Upper lobe of left lung (tissue), 6 donors: ENCODE measurements at regions not wholly inside any gene's neighbourhood (a gene's known extent, or its start where the extent isn't known, plus 50 kb on each side); places are given as distances from the start of the nearest gene placed in this dataset.

Experiments used
- ATAC-seq, 2 donors: fragments of 200-7000 bp; cut with Tn5 transposase; one replicate each; pipeline ENCODE4 v1.9.1; 2022; ENCODE audit warnings: mild to moderate bottlenecking in 2 of 2, moderate library complexity in 2 of 2; ENCODE audit not compliant: low FRiP score in 2 of 2
- DNase-seq, 2 donors: peaks; one replicate each; pipeline ENCODE4 v3.0.0-alpha.2; 2019 to 2020
- H3K27ac ChIP-seq, 4 donors: fragments of 200-600 bp; sonication (generic); one replicate each; pipeline ENCODE4 v1.5.1; 2016 to 2019
- H3K27me3 ChIP-seq, 4 donors: fragments of 200-600 bp; sonication (generic); one replicate each; pipeline ENCODE4 v1.5.1; 2017 to 2019
- H3K36me3 ChIP-seq, 4 donors: fragments of 200-600 bp; sonication (generic); one replicate each; pipeline ENCODE4 v1.5.1; 2016 to 2019
- H3K4me1 ChIP-seq, 4 donors: fragments of 200-600 bp; sonication (generic); one replicate each; pipeline ENCODE4 v1.5.1; 2018 to 2019
- H3K4me3 ChIP-seq, 4 donors: fragments of 200-600 bp; sonication (generic); one replicate each; pipeline ENCODE4 v1.5.1; 2017 to 2019; ENCODE audit warnings: mild to moderate bottlenecking in 2 of 4, moderate library complexity in 1 of 4
- H3K9me3 ChIP-seq, 4 donors: fragments of 200-600 bp; sonication (generic); one replicate each; pipeline ENCODE4 v1.5.1; 2018 to 2019
- CTCF ChIP-seq, 6 experiments: fragments of 450-650 bp in 4 of 6; fragments of 200-600 bp in 2 of 6; sonication (generic) in 2 of 6; IDR thresholded peaks; one replicate each; pipeline ENCODE4 v1.5.1; 2016 to 2019; ENCODE audit warnings: antibody characterized with exemption in 6 of 6
- EP300 ChIP-seq, 4 donors: sonication (generic); formaldehyde crosslinking; IDR thresholded peaks; one replicate each; pipeline ENCODE4 v1.5.1; 2017; ENCODE audit warnings: antibody characterized with exemption in 4 of 4, control low read depth in 2 of 4
- POLR2A ChIP-seq, 4 donors: fragments of 450-650 bp; IDR thresholded peaks; one replicate each; pipeline ENCODE4 v1.5.1; 2016 to 2017; ENCODE audit warnings: antibody characterized with exemption in 4 of 4, mild to moderate bottlenecking in 2 of 4
- POLR2AphosphoS5 ChIP-seq, 2 donors: sonication (generic); formaldehyde crosslinking; IDR thresholded peaks; one replicate each; pipeline ENCODE4 v1.5.1; 2017; ENCODE audit warnings: antibody characterized with exemption in 2 of 2
- WGBS, 2 donors: methylation state at CpG; one replicate each; pipeline ENCODE4 v1.1.5; 2017 to 2018; 5-methylcytosine and 5-hydroxymethylcytosine counted together
- donor health status: DM: no; HTN: no; CAD: no; lungs with moderate emphysema.
- donor health status: DM: no; HTN: yes; CAD: no; lungs with severe emphysema.

GRCh38 chr5:67291671-67292070 is 95.1 kb upstream of the CD180 start:
- peaks cover 0 to 20% (median 13%) of the 10 kb centered on the region in 4 donors for H3K4me1 ChIP-seq
- DNase-seq, result no peak
- no peak overlapping the region for H3K27ac ChIP-seq
- no peak for TF ChIP-seq CTCF (IDR thresholded peaks at IDR 0.05)
- TF ChIP-seq POLR2A (IDR thresholded peaks at IDR 0.05), result no peak
- TF ChIP-seq POLR2AphosphoS5 (IDR thresholded peaks at IDR 0.05), result no peak
- TF ChIP-seq EP300 (IDR thresholded peaks at IDR 0.05), result no peak
- no peak overlapping the region for H3K4me3 ChIP-seq
- no peak for ATAC-seq
- no peaks in the 10 kb centered on the region for H3K36me3 ChIP-seq
- 68 to 79% methylated on average over 7 of the region's 7 CpGs for WGBS, 2 donors
- no peaks in the 10 kb centered on the region for H3K9me3 ChIP-seq
- H3K27me3 ChIP-seq, result no peaks in the 10 kb centered on the region

DNA sequence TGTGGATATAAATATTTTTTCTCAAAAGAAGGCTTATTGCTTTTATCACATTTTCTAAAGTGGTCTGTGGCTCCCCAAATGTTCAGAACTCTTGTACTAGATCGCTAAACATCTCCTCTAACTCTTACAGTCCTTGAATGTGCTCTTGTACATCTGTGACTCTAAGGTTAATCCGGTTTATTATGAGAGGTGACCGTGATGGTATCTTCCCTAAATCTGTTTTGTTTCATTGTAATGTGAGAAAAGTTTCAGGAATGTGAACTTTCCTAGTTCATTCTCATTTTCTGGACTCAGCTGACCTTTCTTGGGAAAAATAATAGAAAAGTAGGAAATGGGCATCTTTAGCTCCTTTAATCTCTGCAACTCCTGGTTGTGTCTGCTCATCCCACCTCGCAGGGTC is 94.5 kb upstream of the CD180 start:
- H3K27ac ChIP-seq, result peak overlapping the region in 1 of 4 donors; percentile 10
- no peak for ATAC-seq

GRCh38 chr5:67290655-67291054 is 94.1 kb upstream of the CD180 start:
- Histone ChIP-seq H3K4me1 (peaks cover 7 to 20% (median 13%) of the 10 kb centered on the region in 4 donors), H3K36me3 (no peaks in the 10 kb centered on the region), H3K27me3 (no peaks in the 10 kb centered on the region), H3K4me3 (no peak overlapping the region), H3K9me3 (no peaks in the 10 kb centered on the region), H3K27ac (peak overlapping the region in 2 of 4 donors; percentile 10 to 41)
- DNase-seq, result no peak
- TF ChIP-seq CTCF (IDR thresholded peaks at IDR 0.05) (no peak), POLR2A (IDR thresholded peaks at IDR 0.05) (no peak), EP300 (IDR thresholded peaks at IDR 0.05) (no peak), POLR2AphosphoS5 (IDR thresholded peaks at IDR 0.05) (no peak)
- ATAC-seq, result no peak
- 65 to 84% methylated on average over 3 of the region's 3 CpGs for WGBS, 2 donors

More for the DNA sequence above, 94.5 kb upstream of the CD180 start:
- no peak for TF ChIP-seq POLR2AphosphoS5 (IDR thresholded peaks at IDR 0.05)
- TF ChIP-seq CTCF (IDR thresholded peaks at IDR 0.05), result no peak
- no peak for TF ChIP-seq EP300 (IDR thresholded peaks at IDR 0.05)
- TF ChIP-seq POLR2A (IDR thresholded peaks at IDR 0.05), result no peak
- Histone ChIP-seq H3K36me3 (no peaks in the 10 kb centered on the region), H3K9me3 (no peaks in the 10 kb centered on the region), H3K4me3 (no peak overlapping the region), H3K27me3 (no peaks in the 10 kb centered on the region), H3K4me1 (peaks cover 4 to 20% (median 13%) of the 10 kb centered on the region in 4 donors)
- WGBS, 2 donors, result 72 to 82% methylated on average over 4 of the region's 4 CpGs
- DNase-seq, result no peak

DNA sequence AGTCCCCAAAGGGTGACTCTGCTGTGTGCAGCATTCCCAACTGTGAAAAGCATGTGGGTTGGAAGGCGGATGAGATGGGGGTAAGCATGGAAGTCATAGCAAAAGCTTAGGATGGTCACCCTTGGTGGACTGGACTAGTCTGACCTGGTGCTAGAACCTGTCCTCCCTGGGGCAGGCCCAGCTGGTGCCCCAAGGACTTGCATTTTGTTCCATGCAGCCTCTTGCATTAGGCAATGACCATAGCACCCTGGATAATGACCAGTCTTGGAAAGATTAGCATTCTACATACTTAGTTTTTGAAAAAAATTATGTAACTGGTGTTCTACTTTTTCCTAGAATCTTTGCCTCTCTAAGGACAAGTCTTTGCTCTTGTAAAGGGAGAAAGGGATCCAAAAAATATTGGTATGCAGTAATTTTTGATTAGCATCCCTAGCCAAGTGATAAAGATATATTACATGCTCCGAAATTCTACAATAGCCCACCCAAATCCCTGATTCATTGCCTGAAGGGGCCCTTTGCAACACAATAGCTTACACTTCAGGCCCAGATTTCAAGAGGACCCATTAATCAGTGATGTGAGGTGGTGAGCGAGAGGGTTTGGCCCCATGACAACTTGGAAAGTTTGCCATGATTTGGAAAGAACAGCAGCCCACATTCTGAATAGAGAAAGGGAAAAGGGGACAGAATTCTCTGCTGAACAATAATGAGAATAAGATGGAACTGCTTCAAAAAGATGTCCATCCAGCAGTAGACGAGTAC is 93.3 kb upstream of the CD180 start:
- Histone ChIP-seq H3K27ac (peak overlapping the region; percentile 13 to 64 (median 52)), H3K9me3 (no peaks in the 10 kb centered on the region), H3K36me3 (no peaks in the 10 kb centered on the region), H3K27me3 (no peaks in the 10 kb centered on the region), H3K4me1 (peaks cover 7 to 20% (median 13%) of the 10 kb centered on the region in 4 donors), H3K4me3 (no peak overlapping the region)
- TF ChIP-seq CTCF (IDR thresholded peaks at IDR 0.05) (no peak), POLR2AphosphoS5 (IDR thresholded peaks at IDR 0.05) (no peak), POLR2A (IDR thresholded peaks at IDR 0.05) (no peak), EP300 (IDR thresholded peaks at IDR 0.05) (no peak)
- peak in 1 of 2 donors; percentile 61 for ATAC-seq
- 82 to 83% methylated on average over 4 of the region's 4 CpGs for WGBS, 2 donors
- no peak for DNase-seq
